ENCODE measurements at regions not wholly inside any gene's neighbourhood (a gene's known extent, or its start where the extent isn't known, plus 50 kb on each side); places are given as distances from the start of the nearest gene placed in this dataset.

GRCh38 chr13:24085662-24086061 lies 74.9 kb upstream of the SPATA13 start:
- DNase-seq: no peak

GRCh38 chr13:24086642-24087041 lies 73.9 kb upstream of the SPATA13 start:
- DNase-seq: no peak

- DNase-seq: no peak
Observed at GRCh38 chr13:24087605-24088225, 72.8 kb upstream of the SPATA13 start.

GRCh38 chr13:24090049-24090448 lies 70.5 kb upstream of the SPATA13 start:
- no peak for DNase-seq

GRCh38 chr13:24091080-24091479 lies 69.4 kb upstream of the SPATA13 start:
- DNase-seq: no peak

GRCh38 chr13:24092108-24092507 lies 68.4 kb upstream of the SPATA13 start:
- DNase-seq: no peak

GRCh38 chr13:24093047-24093446 lies 67.5 kb upstream of the SPATA13 start:
- DNase-seq: no peak

- DNase-seq: no peak
Observed at GRCh38 chr13:24096659-24097058, 63.9 kb upstream of the SPATA13 start.

- peak; percentile 73 for DNase-seq
Observed at GRCh38 chr13:24097064-24097463, 63.5 kb upstream of the SPATA13 start.

GRCh38 chr13:24097667-24098066 lies 62.9 kb upstream of the SPATA13 start:
- DNase-seq: peak; percentile 46

GRCh38 chr13:24099490-24099889 lies 61.0 kb upstream of the SPATA13 start:
- DNase-seq: no peak

GRCh38 chr13:24100188-24100587 lies 60.3 kb upstream of the SPATA13 start:
- no peak for DNase-seq

GRCh38 chr13:24103782-24104372 lies 56.6 kb upstream of the SPATA13 start:
- no peak for DNase-seq

GRCh38 chr13:24104723-24105122 lies 55.8 kb upstream of the SPATA13 start:
- no peak for DNase-seq

- no peak for DNase-seq
Observed at GRCh38 chr13:24106429-24106828, 54.1 kb upstream of the SPATA13 start.

- DNase-seq: no peak
Observed at GRCh38 chr13:24107955-24108614, 52.4 kb upstream of the SPATA13 start.

- DNase-seq: no peak
Observed at GRCh38 chr13:24108615-24108965, 51.9 kb upstream of the SPATA13 start.

- no peak for DNase-seq
Observed at GRCh38 chr13:24110011-24110410, 50.5 kb upstream of the SPATA13 start.
